NCI-H146 (cell line): ENCODE measurements at regions not wholly inside any gene's neighbourhood (a gene's known extent, or its start where the extent isn't known, plus 50 kb on each side); places are given as distances from the start of the nearest gene placed in this dataset.

ENCODE experiments used
- DNase-seq: peaks from one replicate; lab custom pipeline; 2025; lab: John Stamatoyannopoulos, UW

GRCh38 chr11:115036406-115037180 is 358.3 kb downstream of the NXPE2 start:
- DNase-seq, result no peak

- peak; percentile 38 for DNase-seq
Observed at GRCh38 chr11:115042002-115042401, 363.7 kb downstream of the NXPE2 start.

GRCh38 chr11:115047631-115048030 is 369.3 kb downstream of the NXPE2 start:
- no peak for DNase-seq

DNA sequence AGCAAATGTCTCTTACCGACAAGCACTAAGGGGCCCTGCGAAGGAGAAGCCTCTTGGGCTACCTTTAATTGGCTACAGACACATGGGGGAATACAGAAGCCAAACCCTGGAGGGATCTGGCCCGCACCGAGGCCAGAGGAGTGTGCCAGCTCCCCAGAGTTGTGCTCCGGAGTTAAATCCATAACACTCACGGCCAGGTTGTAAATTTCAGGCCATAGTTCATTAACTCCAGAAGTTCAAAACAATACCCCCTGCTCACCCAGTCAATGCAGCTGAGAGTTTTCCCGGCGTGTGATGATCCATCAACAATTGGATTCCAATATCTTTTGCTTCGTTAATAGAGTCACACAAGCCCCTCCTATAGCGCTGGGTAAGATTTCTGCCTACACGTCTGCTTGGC is 371.5 kb downstream of the NXPE2 start:
- DNase-seq, result no peak

DNA sequence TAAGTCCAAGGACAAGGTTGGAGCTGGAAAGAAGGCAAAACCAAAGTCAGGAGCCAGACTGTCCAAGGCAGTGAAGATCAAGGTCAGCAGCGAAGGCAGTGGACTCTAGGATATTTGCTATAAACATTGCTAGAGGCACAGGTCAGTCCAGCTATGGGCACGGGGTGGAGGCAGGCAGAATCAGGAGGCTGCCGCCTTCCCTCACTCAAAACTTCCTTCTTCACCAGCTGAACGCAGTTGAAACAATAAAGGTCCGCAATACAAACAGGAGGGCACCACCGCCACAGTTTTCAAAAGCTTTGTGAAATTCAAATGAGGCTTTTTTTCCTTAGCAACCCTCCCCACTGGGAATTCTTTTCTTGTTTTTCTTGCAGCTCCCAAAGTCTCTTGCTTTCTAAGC is 372.4 kb downstream of the NXPE2 start:
- no peak for DNase-seq

DNA sequence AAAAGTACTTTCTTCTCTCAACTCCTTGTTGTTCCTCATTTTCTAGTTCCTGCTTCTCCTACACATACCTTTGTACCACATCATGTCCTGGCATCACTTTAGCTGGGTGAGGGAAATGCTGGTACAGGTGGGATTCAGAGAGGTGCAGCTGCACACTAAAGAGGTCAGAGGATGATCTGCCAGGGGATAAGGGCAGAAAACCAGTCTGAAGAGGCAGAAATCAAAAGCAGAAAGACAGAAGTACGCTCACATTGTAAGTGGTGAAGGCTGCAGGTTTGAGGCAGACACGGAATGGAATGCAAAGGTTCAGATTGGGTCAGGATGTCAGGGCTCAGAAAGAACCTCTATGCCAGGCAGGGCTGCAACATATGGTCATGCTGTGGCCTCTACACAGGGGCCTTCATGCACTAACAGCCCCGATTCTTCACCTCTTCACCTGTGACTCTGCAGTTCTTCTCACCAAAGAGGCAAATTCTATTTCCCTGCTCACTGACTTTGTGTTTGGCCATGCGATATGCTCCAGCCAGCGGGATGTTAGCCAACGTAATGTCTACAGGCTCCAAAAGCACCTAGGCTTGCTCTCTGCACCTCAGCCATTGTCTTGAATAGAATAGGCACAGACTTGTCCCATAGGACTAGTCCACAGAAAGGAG is 373.7 kb downstream of the NXPE2 start:
- no peak for DNase-seq

DNA sequence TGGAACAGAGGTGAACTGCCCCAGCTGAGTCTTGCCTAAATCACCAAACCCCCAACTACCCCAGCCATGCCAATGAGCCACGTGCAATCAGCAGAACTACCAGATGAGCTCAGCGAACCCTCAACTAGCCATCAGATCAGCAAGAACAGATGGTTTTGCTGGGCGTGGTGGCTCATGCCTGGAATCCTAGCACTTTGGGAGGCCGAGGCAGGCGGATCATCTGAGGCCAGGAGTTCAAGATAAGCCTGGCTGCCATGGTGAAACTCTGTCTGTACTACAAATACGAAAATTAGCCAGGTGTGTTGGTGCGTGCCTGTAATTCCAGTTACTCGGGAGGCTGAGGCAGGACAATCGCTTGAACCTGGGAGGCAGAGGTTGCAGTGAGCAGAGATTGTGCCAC is 374.3 kb downstream of the NXPE2 start:
- no peak for DNase-seq

GRCh38 chr11:115054570-115055538 is 376.5 kb downstream of the NXPE2 start:
- peak; percentile 73 for DNase-seq

DNA sequence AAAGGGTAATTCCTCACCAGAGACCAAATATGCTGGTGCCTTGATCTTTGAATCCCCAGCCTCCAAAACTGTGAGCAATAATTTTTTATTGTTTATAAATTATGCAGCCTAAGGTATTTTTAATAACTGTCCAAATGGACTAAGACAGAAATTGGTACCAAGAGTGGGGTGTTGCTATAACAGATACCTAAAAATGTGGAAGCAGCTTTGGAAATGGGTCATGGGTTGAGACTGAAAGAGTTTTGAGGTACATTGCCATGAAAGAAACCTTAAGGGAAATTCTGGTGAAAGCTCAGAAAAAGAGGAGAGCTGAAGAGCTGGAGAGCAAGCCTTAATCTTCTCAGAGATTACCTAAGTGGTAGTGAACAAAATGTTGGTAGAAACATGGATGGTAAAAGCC is 378.2 kb downstream of the NXPE2 start:
- no peak for DNase-seq

DNA sequence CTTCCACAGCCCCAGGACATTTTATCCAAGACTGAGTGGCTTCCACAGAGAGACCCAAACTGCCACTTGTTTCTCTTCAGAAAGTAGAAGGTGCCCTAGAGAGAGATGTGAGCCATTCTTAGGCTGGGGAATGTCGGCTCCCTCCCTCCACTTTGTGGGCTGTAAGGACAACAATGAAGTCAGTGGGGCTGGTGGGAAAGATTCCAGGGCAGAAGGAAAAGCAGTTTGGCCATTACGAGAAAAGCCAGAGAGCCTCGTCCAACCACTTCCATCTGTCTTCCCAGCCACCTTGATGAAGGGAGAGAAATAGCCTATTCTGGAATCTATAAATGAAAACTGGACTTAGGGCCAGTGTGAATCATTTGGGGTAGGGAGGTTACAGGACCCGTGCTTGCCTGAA is 382.5 kb downstream of the NXPE2 start:
- no peak for DNase-seq

- no peak for DNase-seq
Observed at GRCh38 chr11:115065314-115065713, 387.0 kb downstream of the NXPE2 start.

DNA sequence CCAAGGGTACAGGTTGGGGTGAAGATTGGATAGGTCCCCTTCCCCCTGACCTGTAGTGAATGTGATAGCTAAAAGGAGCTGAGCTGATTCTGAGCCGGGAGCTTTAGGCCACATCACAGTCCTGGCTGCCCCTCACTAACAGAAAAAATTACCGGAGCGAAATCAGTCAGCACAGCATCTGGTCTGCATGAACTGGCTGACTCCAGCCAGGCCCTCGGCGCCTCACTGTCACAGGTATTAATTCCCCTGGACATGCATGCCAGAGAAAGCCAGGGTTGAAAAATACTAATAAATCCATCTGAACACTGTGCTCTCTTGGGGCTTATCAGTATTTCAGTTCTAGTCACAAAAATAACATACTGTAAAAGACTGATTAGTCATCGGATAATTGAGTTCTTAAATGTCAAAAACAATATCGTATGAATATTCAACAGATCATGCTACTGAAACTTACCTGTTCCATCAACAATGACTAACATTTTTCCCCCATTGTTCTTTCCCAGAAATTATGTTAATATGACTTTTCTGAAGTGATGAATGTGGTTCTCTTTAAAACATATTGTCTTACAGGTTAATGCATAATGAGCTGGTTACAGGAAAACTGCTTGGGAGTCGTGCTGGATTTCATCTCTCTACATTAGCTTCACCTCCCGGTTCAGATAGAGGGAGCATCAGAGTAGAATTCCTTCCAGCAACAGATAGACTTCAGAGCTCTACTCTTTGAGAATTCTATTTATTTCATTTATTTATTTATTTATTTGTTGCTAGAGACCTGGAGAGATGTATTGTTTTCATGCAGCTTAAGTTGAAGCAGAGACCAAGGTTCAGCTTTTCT is 387.7 kb downstream of the NXPE2 start:
- no peak for DNase-seq

- no peak for DNase-seq
Observed at GRCh38 chr11:115067471-115067870, 389.1 kb downstream of the NXPE2 start.

GRCh38 chr11:115067900-115068530 is 389.7 kb downstream of the NXPE2 start:
- DNase-seq, result no peak

GRCh38 chr11:115069599-115069998 is 391.3 kb downstream of the NXPE2 start:
- DNase-seq, result no peak

DNA sequence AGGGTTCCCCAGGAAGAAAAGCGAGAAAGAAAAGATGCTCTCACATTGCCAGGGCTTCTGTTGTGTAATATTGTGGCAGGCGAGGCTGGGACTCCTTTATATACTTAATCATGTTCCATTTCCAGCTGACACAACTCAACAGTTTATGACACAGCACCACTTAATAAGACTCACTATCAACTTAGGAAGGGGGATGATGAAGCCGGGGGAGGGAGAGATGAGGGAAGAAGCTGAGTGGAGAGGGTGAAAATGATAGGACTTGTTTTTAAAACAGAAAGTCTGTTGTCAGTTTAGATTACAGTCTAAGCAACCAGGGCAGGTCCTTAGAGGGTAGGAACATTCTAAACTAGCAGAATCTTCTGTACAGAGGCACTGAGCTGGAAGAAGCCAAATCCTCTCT is 397.0 kb downstream of the NXPE2 start:
- no peak for DNase-seq

- DNase-seq, result no peak
Observed at GRCh38 chr11:115077740-115078139, 399.4 kb downstream of the NXPE2 start.

DNA sequence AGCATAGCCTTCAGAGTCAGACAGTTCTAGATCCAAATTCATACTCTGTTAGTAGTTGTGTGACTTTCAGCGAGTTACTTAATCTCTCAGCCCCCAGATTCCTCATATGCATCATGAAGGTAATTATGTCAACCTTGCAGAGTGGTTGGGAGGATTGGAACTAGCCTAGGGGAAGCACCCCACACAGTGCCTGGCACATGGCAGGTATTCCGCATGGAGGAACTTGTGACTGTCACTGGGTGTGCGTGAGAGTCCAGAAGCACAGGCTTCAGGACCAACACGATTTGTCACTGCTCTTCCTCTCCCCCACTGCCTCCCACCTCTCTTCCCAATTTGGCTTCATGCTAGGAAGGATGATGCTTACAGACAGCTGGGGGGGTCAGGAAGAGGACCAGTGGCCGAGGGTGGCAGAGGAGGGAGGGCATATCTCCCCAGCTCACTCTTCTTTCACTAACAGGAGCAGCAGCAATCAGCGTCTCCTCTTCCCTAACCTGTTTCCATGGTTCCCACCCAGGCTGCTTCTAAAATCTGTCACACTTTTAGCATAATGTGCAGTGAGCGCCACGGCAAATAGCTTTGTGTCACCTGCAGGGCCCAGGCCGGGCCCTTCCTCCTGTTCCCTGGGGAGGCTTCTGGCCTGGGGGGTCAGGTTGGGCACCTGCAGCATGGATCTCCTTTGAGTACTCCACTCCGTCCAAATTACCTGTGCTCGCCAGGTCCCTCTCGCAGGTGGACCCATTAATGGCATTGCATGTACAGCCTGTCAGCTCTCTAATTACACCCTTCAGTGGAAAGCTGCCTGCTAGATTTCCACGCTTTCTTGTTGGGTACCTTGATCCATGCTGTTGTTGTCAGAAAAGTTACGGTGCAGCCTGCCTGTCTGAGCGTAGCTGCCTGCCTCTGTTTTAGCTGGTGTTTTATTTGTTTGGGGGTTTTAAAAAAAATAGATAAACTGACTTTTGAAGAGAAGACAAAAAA is 400.4 kb downstream of the NXPE2 start:
- peak; percentile 88 for DNase-seq

- peak; percentile 64 for DNase-seq
Observed at GRCh38 chr11:115080923-115081680, 402.8 kb downstream of the NXPE2 start.
